ENCODE measurements at regions not wholly inside any gene's neighbourhood (a gene's known extent, or its start where the extent isn't known, plus 50 kb on each side); places are given as distances from the start of the nearest gene placed in this dataset.
A peak's percentile ranks its signal among the peaks of the same experiment; 100 is the strongest.

DNA sequence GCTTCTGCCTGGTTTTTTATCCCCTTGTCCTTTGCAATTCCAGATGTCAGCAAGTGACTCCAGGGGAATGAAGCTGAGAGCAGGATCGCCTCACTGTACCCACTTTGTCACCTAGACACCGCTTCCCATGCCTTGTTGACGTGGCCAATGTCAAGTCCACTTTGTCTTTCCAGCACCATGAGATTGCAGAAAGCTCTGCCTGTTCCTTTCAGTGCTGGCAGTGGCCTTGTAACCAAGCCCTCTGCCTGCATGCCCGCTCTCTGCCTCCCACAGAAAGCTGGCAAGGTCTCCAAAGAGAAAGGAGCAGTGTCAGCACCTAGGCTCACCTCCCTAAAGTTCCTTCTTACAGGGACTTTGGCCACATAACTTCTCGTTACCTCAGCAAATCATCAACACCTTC is 282.2 kb upstream of the ST6GAL2 start:
- H4K20me1 ChIP-seq (ENCODE audit: control insufficient read depth, insufficient read depth, insufficient read length): no peaks in the 10 kb centered on the region

More for the DNA sequence above, 282.2 kb upstream of the ST6GAL2 start:
- H3K56ac ChIP-seq (ENCODE audit: insufficient read length, low read depth, low read length): no peak overlapping the region
- no peaks in the 10 kb centered on the region for H3K23me2 ChIP-seq (ENCODE audit: insufficient read length, low read depth, low read length, poor library complexity, severe bottlenecking)
- H3K27me3 ChIP-seq (ENCODE audit: insufficient read depth, low read length): no peaks in the 10 kb centered on the region
- H2BK15ac ChIP-seq (ENCODE audit: low read depth, low read length): no peak overlapping the region
- Mint-ChIP-seq H3K27me3 (ENCODE audit: low read depth) (no peaks in the 10 kb centered on the region; the same call in 1 of the 2 replicates), H3K27ac (no peak overlapping the region), H3K36me3 (ENCODE audit: insufficient read depth in 1 of 3, low read depth in 3 of 3) (no peaks in the 10 kb centered on the region), H3K4me3 (no peak overlapping the region), H3K9me3 (no peaks in the 10 kb centered on the region), H3K4me1 (no peaks in the 10 kb centered on the region)
- no peak overlapping the region for H4K8ac ChIP-seq (replicated peaks; ENCODE audit: insufficient read length, low read depth, low read length)
- no peaks in the 10 kb centered on the region for H3K79me1 ChIP-seq (ENCODE audit: insufficient read depth, low read depth, low read length, poor library complexity, severe bottlenecking)
- no peak overlapping the region for H2AFZ ChIP-seq (ENCODE audit: low read length)
- WGBS (ENCODE audit: extremely low coverage, insufficient read length, low lambda C conversion rate): no CpG with 5 or more reads among the region's 5 CpGs
- H2AK5ac ChIP-seq (ENCODE audit: insufficient read length, low read length): no peak overlapping the region
- no peak overlapping the region for H2BK12ac ChIP-seq (ENCODE audit: insufficient read length, low read depth, low read length)
- H2BK120ac ChIP-seq (ENCODE audit: low read depth, low read length, poor library complexity, severe bottlenecking): no peak overlapping the region
- no peak overlapping the region for H2BK5ac ChIP-seq (ENCODE audit: insufficient read length, low read length)
- no peaks in the 10 kb centered on the region for H3K4me1 ChIP-seq (ENCODE audit: insufficient read depth, low read length)
- no peak overlapping the region for H3K14ac ChIP-seq (ENCODE audit: insufficient read depth, low read length)
- H4K91ac ChIP-seq (ENCODE audit: insufficient read length, low read depth, low read length): no peak overlapping the region
- H3K79me2 ChIP-seq (ENCODE audit: insufficient read depth, low read length): no peaks in the 10 kb centered on the region
- H3K4ac ChIP-seq (ENCODE audit: low read depth, low read length): no peak overlapping the region
- H3K9me3 ChIP-seq (ENCODE audit: control insufficient read depth, low read depth, low read length): no peaks in the 10 kb centered on the region
- no peak overlapping the region for H3K18ac ChIP-seq (ENCODE audit: insufficient read length, low read depth, low read length)
- TF ChIP-seq, protein P1, sequence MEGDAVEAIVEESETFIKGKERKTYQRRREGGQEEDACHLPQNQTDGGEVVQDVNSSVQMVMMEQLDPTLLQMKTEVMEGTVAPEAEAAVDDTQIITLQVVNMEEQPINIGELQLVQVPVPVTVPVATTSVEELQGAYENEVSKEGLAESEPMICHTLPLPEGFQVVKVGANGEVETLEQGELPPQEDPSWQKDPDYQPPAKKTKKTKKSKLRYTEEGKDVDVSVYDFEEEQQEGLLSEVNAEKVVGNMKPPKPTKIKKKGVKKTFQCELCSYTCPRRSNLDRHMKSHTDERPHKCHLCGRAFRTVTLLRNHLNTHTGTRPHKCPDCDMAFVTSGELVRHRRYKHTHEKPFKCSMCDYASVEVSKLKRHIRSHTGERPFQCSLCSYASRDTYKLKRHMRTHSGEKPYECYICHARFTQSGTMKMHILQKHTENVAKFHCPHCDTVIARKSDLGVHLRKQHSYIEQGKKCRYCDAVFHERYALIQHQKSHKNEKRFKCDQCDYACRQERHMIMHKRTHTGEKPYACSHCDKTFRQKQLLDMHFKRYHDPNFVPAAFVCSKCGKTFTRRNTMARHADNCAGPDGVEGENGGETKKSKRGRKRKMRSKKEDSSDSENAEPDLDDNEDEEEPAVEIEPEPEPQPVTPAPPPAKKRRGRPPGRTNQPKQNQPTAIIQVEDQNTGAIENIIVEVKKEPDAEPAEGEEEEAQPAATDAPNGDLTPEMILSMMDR (conservative IDR thresholded peaks at IDR 0.05): no peak
- no peak overlapping the region for H3T11ph ChIP-seq (ENCODE audit: low read length)
- no peak for DNase-seq
- H4K5ac ChIP-seq (ENCODE audit: insufficient read length, low read depth, low read length): peak overlapping the region; percentile 28
- H3K4me2 ChIP-seq (ENCODE audit: insufficient read depth, insufficient read length, low read length): no peak overlapping the region
- H3K9ac ChIP-seq (ENCODE audit: extremely low read depth, insufficient read length, low read length): no peak overlapping the region
- H3K23ac ChIP-seq (ENCODE audit: insufficient read length, low read depth, low read length): no peak overlapping the region
- no peak overlapping the region for H3K27ac ChIP-seq (ENCODE audit: insufficient read length, low read depth, low read length)
- H2BK20ac ChIP-seq (ENCODE audit: low read depth, low read length, poor library complexity, severe bottlenecking): no peak overlapping the region

Data from H9 (cell line).